H1 (cell line): ENCODE measurements at regions not wholly inside any gene's neighbourhood (a gene's known extent, or its start where the extent isn't known, plus 50 kb on each side); places are given as distances from the start of the nearest gene placed in this dataset.

Experiments
- CTCF ChIA-PET: fragments of 300-600 bp; sonication (Branson Sonifier 250); formaldehyde crosslinking; loops from one replicate; lab custom pipeline; 2021; ENCODE audit not compliant: partially characterized antibody; lab: Charles Lee
- POLR2A ChIA-PET: fragments of 300-600 bp; sonication (Branson Sonifier 250); formaldehyde crosslinking; loops from one replicate; lab custom pipeline; 2021; ENCODE audit warnings: inconsistent platforms; ENCODE audit not compliant: partially characterized antibody; lab: Charles Lee
- DNase-seq, 2 experiments: peaks; one replicate each; pipeline versions ENCODE4 v3.0.0 to v3.0.0-alpha.2; 2010 to 2022; ENCODE audit warnings: low spot score in 2 of 2, low read depth in 1 of 2, mixed read lengths in 1 of 2
- FAIRE-seq: peaks from 2 replicates; lab custom pipeline; 2011; peaks lifted over from hg19 to GRCh38; lab: Jason Lieb, UNC
- H2AFZ ChIP-seq: 2 replicates; pipeline ENCODE4 v1.8.1; 2012; ENCODE audit warnings: low read length, inconsistent platforms
- H2AK5ac ChIP-seq: 2 replicates; pipeline ENCODE4 v1.6.1; 2013; ENCODE audit warnings: low read depth, low read length
- H2BK120ac ChIP-seq: replicated peaks from 2 replicates; pipeline ENCODE3; 2013; ENCODE audit warnings: low read depth, low read length, inconsistent platforms
- H2BK12ac ChIP-seq: 2 replicates; pipeline ENCODE4 v1.6.1; 2013; ENCODE audit warnings: low read depth, low read length
- H2BK15ac ChIP-seq: 2 replicates; pipeline ENCODE4 v1.6.1; 2013; ENCODE audit warnings: low read length
- H2BK20ac ChIP-seq: 2 replicates; pipeline ENCODE4 v1.6.1; 2013; ENCODE audit warnings: low read length
- H2BK5ac ChIP-seq: 2 replicates; pipeline ENCODE4 v1.6.1; 2013; ENCODE audit warnings: low read depth, low read length
- H3K14ac ChIP-seq: 2 replicates; pipeline ENCODE4 v1.6.1; 2013; ENCODE audit warnings: inconsistent platforms; ENCODE audit not compliant: insufficient read length
- H3K18ac ChIP-seq: 2 replicates; pipeline ENCODE4 v1.6.1; 2013; ENCODE audit warnings: low read length; ENCODE audit errors: extremely low read depth
- H3K23ac ChIP-seq: 2 replicates; pipeline ENCODE4 v1.6.1; 2013; ENCODE audit warnings: inconsistent platforms; ENCODE audit not compliant: insufficient read length
- H3K23me2 ChIP-seq: 2 replicates; pipeline ENCODE4 v1.6.1; 2013; ENCODE audit warnings: low read depth, low read length
- H3K27ac ChIP-seq: 2 replicates; pipeline ENCODE4 v1.6.1; 2011; ENCODE audit warnings: low read depth, low read length, inconsistent platforms
- H3K27me3 ChIP-seq, 4 experiments: replicated peaks in 1 of 4; 1 replicate in 1 of 4; 2 replicates in 3 of 4; pipeline versions ENCODE4 v1.6.1 to v1.8.1; 2011 to 2013; ENCODE audit warnings: low read length in 3 of 4, mild to moderate bottlenecking in 3 of 4, inconsistent platforms in 2 of 4, mixed read lengths in 2 of 4, moderate library complexity in 1 of 4; ENCODE audit not compliant: control insufficient read depth in 3 of 4, insufficient read depth in 3 of 4; ENCODE audit errors: extremely low read depth in 1 of 4
- H3K36me3 ChIP-seq, 4 experiments: 2 replicates each; pipeline versions ENCODE4 v1.6.1 to v1.8.1; 2011 to 2013; ENCODE audit warnings: mild to moderate bottlenecking in 4 of 4, low read length in 3 of 4, moderate library complexity in 2 of 4, control low read depth in 1 of 4, inconsistent platforms in 1 of 4; ENCODE audit not compliant: insufficient read depth in 4 of 4, control insufficient read depth in 2 of 4
- H3K4ac ChIP-seq: replicated peaks from 2 replicates; pipeline ENCODE3; 2013; ENCODE audit warnings: low read length, low read depth, mixed read lengths, inconsistent platforms; ENCODE audit not compliant: insufficient read length
- H3K4me1 ChIP-seq, 4 experiments: replicated peaks in 1 of 4; 1 replicate in 1 of 4; 2 replicates in 3 of 4; pipeline versions ENCODE4 v1.6.1 to v1.8.1; 2011 to 2013; ENCODE audit warnings: low read length in 3 of 4, inconsistent platforms in 2 of 4, mixed read lengths in 1 of 4; ENCODE audit not compliant: insufficient read depth in 4 of 4, control insufficient read depth in 3 of 4
- H3K4me2 ChIP-seq, 2 experiments: 2 replicates each; pipeline versions ENCODE4 v1.6.1 to v1.8.1; 2011 to 2013; ENCODE audit warnings: low read depth in 2 of 2, low read length in 2 of 2, control low read depth in 1 of 2, inconsistent platforms in 1 of 2, mild to moderate bottlenecking in 1 of 2; ENCODE audit not compliant: insufficient read depth in 1 of 2
- H3K4me3 ChIP-seq, 4 experiments: fragments of 200-600, 300-600 bp in 1 of 4; sonication (generic), shearing (Covaris generic), sonication (Bioruptor Twin) in 1 of 4; 2 replicates each; pipeline versions ENCODE4 v1.5.1 to v1.8.1; 2011 to 2016; ENCODE audit warnings: low read length in 4 of 4, low read depth in 3 of 4, control low read depth in 2 of 4, inconsistent platforms in 2 of 4, mild to moderate bottlenecking in 2 of 4, mixed read lengths in 1 of 4, moderate library complexity in 1 of 4; ENCODE audit not compliant: insufficient read depth in 2 of 4; ENCODE audit errors: extremely low read depth in 1 of 4
- H3K56ac ChIP-seq: replicated peaks from 2 replicates; pipeline ENCODE3; 2013; ENCODE audit warnings: low read depth, mild to moderate bottlenecking, mixed read lengths, low read length, inconsistent platforms; ENCODE audit not compliant: insufficient read length
- H3K79me1 ChIP-seq: 2 replicates; pipeline ENCODE4 v1.6.1; 2013; ENCODE audit warnings: low read depth, low read length, control low read depth
- H3K79me2 ChIP-seq, 2 experiments: 2 replicates each; pipeline versions ENCODE4 v1.6.1 to v1.8.1; 2012 to 2013; ENCODE audit warnings: low read length in 2 of 2, mild to moderate bottlenecking in 2 of 2, inconsistent platforms in 1 of 2; ENCODE audit not compliant: insufficient read depth in 2 of 2, control insufficient read depth in 1 of 2
- H3K9ac ChIP-seq, 4 experiments: replicated peaks in 1 of 4; 1 replicate in 1 of 4; 2 replicates in 3 of 4; pipeline versions ENCODE4 v1.6.1 to v1.8.1; 2011 to 2013; ENCODE audit warnings: low read depth in 3 of 4, low read length in 3 of 4, control low read depth in 2 of 4, mild to moderate bottlenecking in 2 of 4, moderate library complexity in 2 of 4, inconsistent platforms in 1 of 4; ENCODE audit errors: extremely low read depth in 1 of 4
- H3K9me3 ChIP-seq, 2 experiments: 2 replicates each; pipeline versions ENCODE4 v1.6.1 to v1.8.1; 2012 to 2013; ENCODE audit warnings: mild to moderate bottlenecking in 2 of 2, moderate library complexity in 2 of 2, control low read depth in 1 of 2, inconsistent platforms in 1 of 2, low read depth in 1 of 2, low read length in 1 of 2, mixed read lengths in 1 of 2; ENCODE audit not compliant: insufficient read depth in 2 of 2
- H4K20me1 ChIP-seq, 2 experiments: replicated peaks in 1 of 2; 2 replicates each; pipeline versions ENCODE3 to v1.8.1; 2011 to 2013; ENCODE audit warnings: inconsistent platforms in 2 of 2, low read length in 2 of 2, mild to moderate bottlenecking in 1 of 2; ENCODE audit not compliant: insufficient read depth in 2 of 2, control insufficient read depth in 1 of 2
- H4K5ac ChIP-seq: 2 replicates; pipeline ENCODE4 v1.6.1; 2013; ENCODE audit warnings: low read length, low read depth, mixed read lengths, inconsistent platforms; ENCODE audit not compliant: insufficient read length
- H4K8ac ChIP-seq: 2 replicates; pipeline ENCODE4 v1.8.0; 2013; ENCODE audit warnings: mild to moderate bottlenecking, moderate library complexity, low read length, inconsistent platforms; ENCODE audit not compliant: insufficient read depth; ENCODE audit errors: extremely low read depth
- H4K91ac ChIP-seq: replicated peaks from 2 replicates; pipeline ENCODE3; 2013; ENCODE audit warnings: low read length, mixed read lengths, inconsistent platforms; ENCODE audit not compliant: insufficient read length
- CTCF ChIP-seq, 3 experiments: IDR thresholded peaks; 1 replicate in 2 of 3; 2 replicates in 1 of 3; pipeline versions ENCODE4 v1.5.1 to v1.6.1; 2011; ENCODE audit warnings: low read length in 3 of 3, mild to moderate bottlenecking in 3 of 3, inconsistent platforms in 2 of 3, low read depth in 1 of 3, moderate library complexity in 1 of 3; ENCODE audit not compliant: insufficient read depth in 1 of 3; ENCODE audit errors: control extremely low read depth in 1 of 3
- EP300 ChIP-seq, 2 experiments: IDR thresholded peaks; 1 replicate in 1 of 2; 2 replicates in 1 of 2; pipeline ENCODE4 v1.6.1; 2011 to 2012; ENCODE audit warnings: low read depth in 2 of 2, low read length in 2 of 2, mild to moderate bottlenecking in 2 of 2, borderline replicate concordance in 1 of 2, inconsistent platforms in 1 of 2, moderate library complexity in 1 of 2
- JUN ChIP-seq: IDR thresholded peaks from 2 replicates; pipeline ENCODE4 v1.6.1; 2011; ENCODE audit warnings: low read depth, mild to moderate bottlenecking, improper control_type of control experiment, low read length
- JUND ChIP-seq: IDR thresholded peaks from 2 replicates; pipeline ENCODE4 v1.6.1; 2011; ENCODE audit warnings: mild to moderate bottlenecking, improper control_type of control experiment, low read length
- KDM1A ChIP-seq: fragments of 200-600, 300-600 bp; sonication (generic); IDR thresholded peaks from 2 replicates; pipeline ENCODE4 v1.7.1; 2016; ENCODE audit warnings: mild to moderate bottlenecking, low read length, borderline replicate concordance
- MAFK ChIP-seq: IDR thresholded peaks from 2 replicates; pipeline ENCODE4 v1.6.1; 2012; ENCODE audit warnings: low read depth, mild to moderate bottlenecking, improper control_type of control experiment, low read length
- MAX ChIP-seq: IDR thresholded peaks from 2 replicates; pipeline ENCODE4 v1.6.1; 2012; ENCODE audit warnings: inconsistent platforms
- RXRA ChIP-seq: IDR thresholded peaks from 2 replicates; pipeline ENCODE4 v1.6.1; 2011; ENCODE audit warnings: low read depth, mild to moderate bottlenecking, low read length, moderate library complexity; ENCODE audit not compliant: insufficient read depth
- SIN3A ChIP-seq, 2 experiments: IDR thresholded peaks in 1 of 2; conservative IDR thresholded peaks in 1 of 2; 2 replicates each; pipeline ENCODE4 v1.6.1; 2011 to 2012; ENCODE audit warnings: low read length in 2 of 2, improper control_type of control experiment in 1 of 2, low read depth in 1 of 2, mild to moderate bottlenecking in 1 of 2
- SP4 ChIP-seq: IDR thresholded peaks from 2 replicates; pipeline ENCODE4 v1.6.1; 2012; ENCODE audit warnings: low read length, inconsistent platforms
- TEAD4 ChIP-seq: IDR thresholded peaks from 2 replicates; pipeline ENCODE4 v1.6.1; 2012; ENCODE audit warnings: low read depth, low read length, inconsistent platforms, mixed read lengths
- YY1 ChIP-seq: IDR thresholded peaks from 2 replicates; pipeline ENCODE4 v1.6.1; 2011; ENCODE audit warnings: low read depth, mild to moderate bottlenecking, low read length
- ZNF274 ChIP-seq: IDR thresholded peaks from 2 replicates; pipeline ENCODE4 v1.7.0; 2012; ENCODE audit warnings: low read length, borderline replicate concordance; ENCODE audit errors: extremely low read depth

- no peak overlapping the region for H3K4ac ChIP-seq
- no peak overlapping the region for H2BK15ac ChIP-seq
- no peaks in the 10 kb centered on the region for H3K23me2 ChIP-seq
- no peak overlapping the region for H3K4me2 ChIP-seq
- H4K91ac ChIP-seq = no peak overlapping the region
- H3K27me3 ChIP-seq = no peaks in the 10 kb centered on the region
- FAIRE-seq = no peak
- H2BK12ac ChIP-seq = no peak overlapping the region
- DNase-seq = no peak
- TF ChIP-seq KDM1A (no peak), TEAD4 (no peak), SIN3A (conservative IDR thresholded peaks at IDR 0.05 in 1 of 2, IDR thresholded peaks at IDR 0.05 in 1 of 2; ENCODE audit: low read depth in 1 of 2, low read length in 2 of 2) (no peak), EP300 (IDR thresholded peaks at IDR 0.05; ENCODE audit: borderline replicate concordance in 1 of 2, low read depth in 2 of 2, low read length in 2 of 2) (no peak), RXRA (no peak), JUND (no peak), YY1 (no peak), SP4 (no peak), JUN (no peak), MAX (no peak), CTCF (IDR thresholded peaks at IDR 0.05; ENCODE audit: control extremely low read depth in 1 of 3, insufficient read depth in 1 of 3, low read depth in 1 of 3, low read length in 3 of 3) (no peak), MAFK (no peak), ZNF274 (no peak)
- H3K9ac ChIP-seq = no peak overlapping the region
- H3K4me1 ChIP-seq = peaks cover 0 to 9% (median 0%) of the 10 kb centered on the region in 4 experiments; a peak in 1 of 7 replicates
- H3K36me3 ChIP-seq = no peaks in the 10 kb centered on the region
- no peak overlapping the region for H3K18ac ChIP-seq
- H3K56ac ChIP-seq = no peak overlapping the region
- H3K27ac ChIP-seq = no peak overlapping the region
- no peak overlapping the region for H3K14ac ChIP-seq
- H2BK120ac ChIP-seq = no peak overlapping the region
- no peaks in the 10 kb centered on the region for H3K79me2 ChIP-seq
- H3K23ac ChIP-seq = no peak overlapping the region
- H3K9me3 ChIP-seq = no peaks in the 10 kb centered on the region
- no peak overlapping the region for H3K4me3 ChIP-seq
- no peak overlapping the region for H2BK5ac ChIP-seq
- no peak overlapping the region for H2BK20ac ChIP-seq
- no peak overlapping the region for H4K5ac ChIP-seq
- no peaks in the 10 kb centered on the region for H3K79me1 ChIP-seq
- H4K20me1 ChIP-seq = no peaks in the 10 kb centered on the region
- POLR2A ChIA-PET = no interaction called here
- no peak overlapping the region for H2AK5ac ChIP-seq
- no peak overlapping the region for H2AFZ ChIP-seq
- CTCF ChIA-PET = no interaction called here
- H4K8ac ChIP-seq = no peak overlapping the region
Measured at GRCh38 chr5:93307557-93307956, 273.5 kb downstream of the NR2F1-AS1 start.
